Jurkat, Clone E6-1 (cell line): ENCODE measurements at regions not wholly inside any gene's neighbourhood (a gene's known extent, or its start where the extent isn't known, plus 50 kb on each side); places are given as distances from the start of the nearest gene placed in this dataset.
A peak's percentile ranks its signal among the peaks of the same experiment; 100 is the strongest.

Source experiments
- DNase-seq: peaks from one replicate; pipeline ENCODE4 v3.0.0-alpha.2; 2011; ENCODE audit warnings: low read depth, low spot score
- H3K4me3 ChIP-seq: 2 replicates; pipeline ENCODE4 v1.5.1; 2011; ENCODE audit warnings: mild to moderate bottlenecking, low read length, control low read depth, moderate library complexity

DNA sequence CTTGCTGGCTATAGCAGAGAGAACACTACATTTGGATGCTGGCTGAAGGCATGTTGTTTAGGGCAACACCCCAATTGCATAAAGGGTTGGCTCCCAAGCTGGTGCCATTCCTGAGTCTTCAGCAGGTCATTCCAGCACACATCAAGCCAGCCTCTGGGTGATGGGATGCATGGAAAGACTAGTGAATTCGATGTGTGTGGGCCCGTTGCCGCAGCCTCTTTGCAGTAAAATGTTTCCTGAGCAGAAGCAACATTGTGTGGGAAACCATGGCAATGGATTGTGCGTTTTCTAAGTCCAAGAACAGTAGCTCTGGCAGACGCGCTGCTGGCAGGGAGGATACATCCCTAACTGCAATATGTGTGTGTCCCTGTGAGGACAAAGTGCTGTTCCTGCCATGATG lies 142.4 kb upstream of the SLC24A3 start:
- no peak for DNase-seq
- no peak overlapping the region for H3K4me3 ChIP-seq

DNA sequence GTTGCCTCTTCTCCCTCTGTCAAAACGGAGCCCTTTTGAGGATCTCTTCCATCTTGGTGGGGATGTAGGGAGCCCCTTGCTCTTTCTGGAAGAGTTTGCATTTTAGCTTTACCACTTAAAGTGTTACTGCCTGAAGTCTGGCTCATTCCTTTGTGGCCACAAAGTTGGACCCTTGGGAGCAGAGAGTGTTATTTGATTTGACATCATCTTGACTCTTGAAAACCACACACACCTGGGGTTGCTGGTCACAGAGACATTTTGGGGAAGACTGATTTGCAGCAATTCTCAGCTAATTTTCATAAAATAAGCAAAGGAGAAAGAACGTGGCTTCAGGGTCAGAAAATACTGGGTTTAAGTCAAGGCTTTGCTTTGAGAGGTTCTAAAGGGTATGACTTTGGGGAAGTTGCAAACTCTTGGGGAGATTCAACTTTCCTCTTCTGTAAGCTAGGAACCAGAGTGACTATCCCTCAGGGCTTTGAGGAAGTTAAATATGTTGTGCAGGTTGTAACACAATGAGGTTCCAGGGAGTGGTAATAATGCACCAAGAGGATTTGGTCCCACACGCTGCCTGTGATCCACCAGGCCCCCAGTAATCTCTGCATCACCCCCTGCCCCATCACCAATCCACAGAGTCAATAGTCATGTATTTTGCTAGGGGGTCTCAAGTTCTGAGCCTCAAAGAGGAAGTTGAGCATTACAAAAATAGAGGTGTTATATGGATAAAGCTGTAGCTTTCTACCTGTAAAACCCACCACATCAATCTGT lies 141.6 kb upstream of the SLC24A3 start:
- H3K4me3 ChIP-seq, result no peak overlapping the region
- no peak for DNase-seq

DNA sequence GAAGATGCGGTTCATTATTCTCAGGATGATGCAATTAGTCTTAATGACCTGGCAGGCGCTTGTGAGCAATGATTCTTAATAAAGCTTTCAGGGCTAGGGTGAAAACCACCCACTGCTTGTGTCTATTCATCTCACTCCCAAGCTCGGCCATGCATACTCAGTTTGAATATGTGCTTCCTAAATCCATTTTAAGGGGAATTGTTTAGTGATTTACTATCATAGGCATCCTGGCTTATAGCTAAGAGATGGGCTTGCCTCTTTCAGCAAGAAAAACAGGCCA lies 141.1 kb upstream of the SLC24A3 start:
- no peak for DNase-seq
- H3K4me3 ChIP-seq, result no peak overlapping the region

DNA sequence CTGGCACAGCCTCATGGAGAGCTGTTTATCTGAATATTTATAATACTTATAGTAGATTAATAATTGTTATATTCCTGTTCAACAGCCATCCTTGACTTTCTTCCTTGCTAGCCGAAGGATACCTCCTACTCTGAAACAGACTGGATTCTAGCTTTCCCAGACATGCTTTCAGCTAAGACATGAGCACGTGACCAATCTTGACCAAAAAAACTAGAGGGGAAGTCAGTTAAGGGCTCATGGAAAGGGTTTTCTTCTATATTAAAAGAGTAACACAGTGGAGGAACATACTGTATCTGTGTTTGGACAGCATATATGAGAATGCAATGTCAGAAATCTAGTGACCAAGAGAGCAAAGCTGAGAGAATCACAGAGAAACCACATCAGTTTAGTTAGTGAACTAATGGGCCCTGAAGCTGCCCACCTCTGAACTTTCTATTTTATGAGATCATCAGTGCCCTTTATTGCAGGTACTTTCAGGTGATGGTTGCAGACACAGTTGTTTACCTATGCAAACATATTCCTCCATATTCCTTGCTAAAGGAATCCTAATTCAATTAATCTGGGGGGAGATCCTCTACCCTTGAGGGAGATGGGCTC lies 140.4 kb upstream of the SLC24A3 start:
- H3K4me3 ChIP-seq, result no peak overlapping the region
- no peak for DNase-seq

DNA sequence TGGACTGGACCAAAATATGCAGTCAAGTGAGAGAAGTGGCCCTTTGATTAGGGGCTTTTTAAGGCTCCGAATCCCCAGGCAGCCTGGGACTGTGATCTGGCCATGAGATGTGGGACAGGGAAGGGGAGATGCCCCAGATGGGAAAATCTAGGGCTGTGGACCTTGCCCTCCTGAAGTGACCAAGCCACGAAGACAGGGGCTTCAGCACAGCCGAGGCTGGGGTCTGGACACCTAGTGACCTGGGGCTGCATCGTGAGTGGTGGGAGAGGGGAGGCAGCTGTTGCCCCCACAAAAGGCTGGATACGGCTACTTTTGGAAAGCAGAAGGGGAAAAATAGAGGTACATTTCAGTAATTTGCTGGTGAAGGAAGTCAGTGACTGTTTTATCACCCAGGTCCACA lies 139.5 kb upstream of the SLC24A3 start:
- no peak overlapping the region for H3K4me3 ChIP-seq
- no peak for DNase-seq

DNA sequence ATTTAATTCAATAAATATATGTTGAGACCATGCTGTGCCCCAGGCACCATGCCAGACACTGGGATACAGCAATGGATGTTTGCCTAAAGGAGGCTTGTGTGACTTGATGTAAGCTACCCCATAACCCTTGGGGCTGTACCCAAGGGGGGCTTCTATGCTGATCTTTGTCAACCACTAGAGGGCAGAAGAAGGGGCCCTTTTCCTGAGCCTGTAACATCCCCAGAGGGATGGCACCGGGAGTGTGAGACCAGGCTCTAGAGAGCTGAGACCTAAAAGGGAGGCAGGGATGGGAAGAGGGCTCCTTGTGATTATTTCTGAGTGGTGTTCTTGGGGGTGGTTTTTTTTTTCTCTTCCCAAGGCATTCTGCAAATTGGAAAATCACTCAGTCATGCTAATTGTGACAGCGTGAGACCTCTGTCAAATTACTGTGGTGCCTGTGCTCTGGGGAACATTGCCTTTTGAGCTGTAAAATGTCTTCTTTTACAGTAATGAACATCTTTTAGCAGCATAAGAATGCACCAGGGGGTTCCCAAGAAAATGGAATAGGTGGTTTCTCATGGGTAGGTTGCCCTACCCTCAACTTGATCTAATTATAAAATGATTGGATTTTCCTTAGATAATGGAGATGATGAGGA lies 138.7 kb upstream of the SLC24A3 start:
- DNase-seq, result peak; percentile 18
- H3K4me3 ChIP-seq, result no peak overlapping the region

DNA sequence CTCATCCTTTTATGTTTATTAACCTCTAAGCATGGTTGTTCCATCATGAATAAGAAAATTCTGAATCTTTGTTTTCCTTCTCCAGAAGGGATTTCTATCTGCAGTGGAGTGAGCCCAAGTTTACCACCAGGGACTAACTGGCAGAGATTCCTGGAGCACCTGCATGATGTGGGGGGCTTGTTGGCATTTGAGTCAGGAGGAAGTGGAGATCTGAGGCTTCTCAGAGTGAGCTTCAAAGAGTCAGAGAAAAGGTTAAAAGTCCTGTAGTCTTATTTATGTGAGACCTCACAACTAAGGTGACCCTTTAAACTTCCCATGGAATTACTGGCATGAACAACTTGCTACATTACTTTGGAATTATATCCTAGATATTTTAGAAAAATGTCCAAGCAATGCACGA lies 138.1 kb upstream of the SLC24A3 start:
- H3K4me3 ChIP-seq, result no peak overlapping the region

GRCh38 chr20:19074828-19075516 lies 137.5 kb upstream of the SLC24A3 start:
- no peak overlapping the region; the same call in 1 of the 2 replicates for H3K4me3 ChIP-seq
- DNase-seq, result peak; percentile 68

More for the DNA sequence above, 138.1 kb upstream of the SLC24A3 start:
- no peak for DNase-seq

DNA sequence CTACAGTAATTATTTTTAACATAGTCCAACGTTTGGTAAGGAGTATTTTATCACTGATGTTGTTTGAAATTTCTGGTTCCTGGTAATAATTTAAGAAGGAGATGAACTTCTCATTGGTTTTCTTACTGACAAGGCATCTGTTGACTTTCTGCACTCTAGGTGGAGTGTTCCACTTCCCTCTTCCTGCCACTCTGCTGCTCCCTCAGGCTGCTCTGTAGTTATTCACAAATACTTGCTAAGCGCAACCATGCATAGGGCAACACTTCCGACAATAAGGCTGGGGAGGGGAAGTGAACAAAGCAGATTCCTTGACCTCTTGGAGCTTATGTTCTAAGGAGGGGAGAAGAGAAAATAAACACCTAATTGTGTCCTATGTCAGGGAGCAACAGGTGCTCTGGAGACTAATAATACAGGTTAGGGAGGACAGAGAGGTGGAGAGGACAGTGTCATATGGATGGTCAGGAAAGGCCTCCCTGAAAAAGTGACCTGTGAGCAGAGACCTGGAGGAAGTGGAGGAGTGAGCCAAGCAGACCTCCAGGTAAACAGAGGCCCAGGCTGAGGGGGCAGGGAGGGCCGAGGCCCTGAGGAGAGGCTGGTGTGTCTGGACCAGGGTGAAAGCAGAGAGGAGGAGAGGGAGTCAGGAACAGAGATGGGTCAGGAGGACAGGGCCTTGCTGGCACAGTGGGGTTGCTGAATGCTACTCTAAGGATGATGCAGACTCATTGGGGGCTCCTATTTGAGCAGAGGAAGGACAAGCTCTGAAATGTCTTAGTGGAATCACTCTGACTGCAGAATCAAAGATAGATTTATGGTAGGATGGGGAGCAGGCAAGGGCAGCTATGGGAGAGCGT lies 134.8 kb upstream of the SLC24A3 start:
- DNase-seq, result no peak
- no peak overlapping the region for H3K4me3 ChIP-seq

DNA sequence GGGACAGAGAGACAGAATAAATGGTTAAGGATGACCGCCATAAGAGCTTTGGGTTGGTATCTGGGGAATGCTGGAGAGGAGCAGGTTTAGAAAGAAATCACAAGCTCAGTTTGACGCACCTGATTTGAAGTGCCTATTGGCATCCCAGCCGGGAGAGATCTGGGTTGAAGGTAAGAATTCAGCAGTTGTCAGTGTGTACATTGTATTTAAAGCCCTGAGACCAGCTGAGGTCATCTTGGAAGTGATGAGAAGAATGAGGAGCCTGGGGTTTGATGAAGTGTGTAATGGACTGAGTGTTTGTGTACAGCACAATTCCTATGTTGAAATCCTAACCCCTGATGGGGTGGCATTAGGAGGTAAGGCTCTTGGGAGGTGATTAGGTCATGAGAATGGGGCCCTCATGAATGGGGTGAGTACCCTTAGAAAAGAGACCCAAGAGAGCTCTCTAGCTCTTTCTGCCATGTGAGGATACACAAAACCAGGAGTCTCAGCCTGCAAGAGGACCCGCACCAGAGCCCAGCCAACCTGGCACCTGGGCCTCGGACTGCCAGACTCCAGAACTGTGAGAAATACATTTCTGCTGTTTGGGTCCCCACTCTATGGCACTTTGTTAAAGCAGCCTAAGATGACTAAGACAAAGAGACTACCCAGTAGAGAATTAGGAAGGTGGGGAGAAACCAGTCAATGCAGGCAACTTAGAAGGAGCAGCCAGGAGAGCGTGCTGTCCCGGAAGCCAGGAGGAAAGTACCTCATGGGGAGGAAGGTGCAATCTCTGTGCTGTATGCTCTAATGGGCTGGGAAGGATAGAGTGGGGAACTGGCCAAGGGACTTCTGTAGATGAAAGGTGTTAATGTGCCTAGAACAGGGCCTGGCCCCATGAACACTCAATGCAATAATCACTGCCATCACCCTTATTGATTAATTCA lies 133.7 kb upstream of the SLC24A3 start:
- DNase-seq, result no peak
- no peak overlapping the region for H3K4me3 ChIP-seq

DNA sequence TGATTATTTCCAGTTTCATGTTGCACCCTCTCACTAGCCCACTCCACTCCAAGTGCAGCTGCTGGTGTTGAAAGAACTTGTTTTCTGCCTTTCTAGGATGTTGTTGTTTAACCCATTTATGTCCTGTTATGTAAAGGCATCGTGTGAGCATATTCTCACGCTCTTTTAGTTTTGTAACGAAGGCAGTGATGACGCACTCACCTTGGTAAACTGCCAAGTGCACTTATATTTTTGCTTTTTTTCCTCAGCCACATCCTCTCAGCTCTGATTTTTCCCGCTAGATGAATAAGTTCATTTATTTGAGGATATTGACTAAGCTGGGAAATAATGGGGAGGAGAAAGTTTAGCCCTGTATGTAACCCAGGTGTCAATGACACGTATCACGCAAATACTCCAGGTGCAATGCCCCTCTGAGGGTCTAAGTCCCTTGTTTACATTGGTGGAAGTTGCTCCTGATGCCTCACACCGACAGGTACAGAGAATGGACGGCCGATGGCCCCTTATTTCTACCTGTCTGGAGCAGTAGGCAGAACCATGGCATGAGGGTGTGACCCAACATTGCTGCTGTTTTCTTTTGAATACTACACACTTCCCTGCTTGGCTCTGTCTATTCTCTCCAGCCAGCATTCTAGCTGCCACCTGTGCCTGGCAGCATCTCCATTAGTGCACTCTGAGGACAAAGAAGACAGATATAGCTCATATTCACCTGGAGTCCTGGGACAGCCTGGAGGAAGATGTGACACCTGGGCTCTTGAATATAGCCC lies 132.7 kb upstream of the SLC24A3 start:
- no peak overlapping the region for H3K4me3 ChIP-seq
- DNase-seq, result peak; percentile 22

DNA sequence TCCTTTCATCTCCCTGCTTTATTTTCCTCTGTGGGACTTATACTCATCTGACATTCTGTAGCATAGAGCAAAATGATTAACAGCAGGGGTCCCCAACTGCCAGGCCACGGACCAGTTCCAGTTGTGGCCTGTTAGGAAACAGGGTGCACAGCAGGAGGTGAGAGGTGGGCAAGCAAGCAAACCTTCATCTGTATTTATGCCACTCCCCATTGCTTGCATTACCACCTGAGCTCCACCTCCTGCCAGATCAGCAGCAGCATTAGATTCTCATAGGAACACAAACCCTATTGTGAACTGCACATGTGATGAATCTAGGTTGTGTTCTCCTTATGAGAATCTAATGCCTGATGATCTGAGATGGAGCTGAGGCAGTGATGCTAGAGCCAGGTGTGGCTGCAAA lies 130.5 kb upstream of the SLC24A3 start:
- DNase-seq, result no peak

DNA sequence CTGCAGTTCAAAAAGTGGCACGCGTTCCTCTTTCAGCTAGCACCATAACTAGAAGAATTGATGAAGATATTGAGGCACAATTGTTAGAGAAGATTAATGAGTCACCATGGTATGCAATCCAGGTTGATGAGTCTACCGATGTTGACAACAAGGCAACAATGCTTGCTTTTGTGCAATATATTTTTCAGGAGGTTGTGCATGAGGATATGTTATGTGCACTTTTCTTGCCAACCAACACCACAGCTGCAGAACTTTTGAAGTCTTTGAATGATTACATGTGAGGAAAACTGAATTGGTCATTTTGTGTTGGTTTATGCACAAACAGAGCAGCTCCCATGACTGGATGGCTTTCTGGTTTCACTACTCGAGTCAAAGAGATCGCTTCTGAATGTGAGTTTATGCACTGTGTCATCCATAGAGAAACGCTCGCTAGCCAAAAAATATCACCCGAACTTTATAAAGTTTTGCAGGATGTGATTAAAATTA lies 129.3 kb upstream of the SLC24A3 start:
- DNase-seq, result no peak
- H3K4me3 ChIP-seq, result no peak overlapping the region

More for the DNA sequence above, 130.5 kb upstream of the SLC24A3 start:
- H3K4me3 ChIP-seq, result no peak overlapping the region

- DNase-seq, result no peak
- no peak overlapping the region for H3K4me3 ChIP-seq
These were observed 122.1 kb upstream of the SLC24A3 start for GRCh38 chr20:19090332-19090731.

- no peak for DNase-seq
- no peak overlapping the region for H3K4me3 ChIP-seq
These were observed 117.4 kb upstream of the SLC24A3 start for GRCh38 chr20:19094959-19095541.

DNA sequence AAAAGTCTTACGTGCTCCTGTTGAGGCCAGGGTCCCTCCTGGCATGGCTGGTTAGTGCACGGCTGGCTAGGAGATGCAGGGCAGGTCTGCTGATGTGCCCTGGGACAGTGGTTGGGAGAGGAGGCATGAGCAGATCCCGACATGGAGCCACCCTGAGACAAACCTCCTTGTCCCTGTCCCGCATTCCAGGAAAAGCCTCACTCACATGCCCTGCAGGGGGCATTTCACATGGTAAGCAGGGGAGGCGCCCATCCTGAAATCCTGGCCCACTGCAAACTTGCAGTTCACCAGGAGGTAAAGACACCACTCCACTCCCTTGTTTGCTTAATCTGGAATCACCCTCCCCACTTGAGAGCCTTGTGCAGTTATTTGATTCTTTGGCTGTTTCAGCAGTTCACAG lies 116.7 kb upstream of the SLC24A3 start:
- DNase-seq, result no peak
- H3K4me3 ChIP-seq, result no peak overlapping the region

GRCh38 chr20:19096843-19097242 lies 115.6 kb upstream of the SLC24A3 start:
- no peak overlapping the region for H3K4me3 ChIP-seq
- no peak for DNase-seq
